Prostate gland (tissue), 2 donors: ENCODE measurements at regions not wholly inside any gene's neighbourhood (a gene's known extent, or its start where the extent isn't known, plus 50 kb on each side); places are given as distances from the start of the nearest gene placed in this dataset.
A peak's percentile ranks its signal among the peaks of the same experiment; 100 is the strongest.

Experiments
- DNase-seq: peaks from one replicate; pipeline ENCODE4 v3.0.0-alpha.2; 2019; ENCODE audit warnings: low spot score
- H3K27ac ChIP-seq, 2 donors: fragments of 200-600 bp; sonication (generic); 2 replicates each; pipeline ENCODE4 v1.5.1; 2017 to 2019
- H3K27me3 ChIP-seq: fragments of 200-600 bp; sonication (generic); replicated peaks from 2 replicates; pipeline ENCODE4 v1.5.1; 2019; ENCODE audit not compliant: insufficient read depth
- H3K36me3 ChIP-seq, 2 donors: fragments of 200-600 bp; sonication (generic); 1 replicate in 1 of 2; 2 replicates in 1 of 2; pipeline versions ENCODE4 v1.5.1 to v1.8.1; 2017 to 2019
- H3K4me1 ChIP-seq: fragments of 200-600 bp; sonication (generic); replicated peaks from 2 replicates; pipeline ENCODE4 v1.5.1; 2019
- H3K4me3 ChIP-seq, 2 donors: fragments of 200-600 bp; sonication (generic); 2 replicates each; pipeline ENCODE4 v1.5.1; 2017 to 2019
- H3K9me3 ChIP-seq: fragments of 200-600 bp; sonication (generic); 2 replicates; pipeline ENCODE4 v1.5.1; 2017
- POLR2A ChIP-seq: fragments of 450-650 bp; IDR thresholded peaks from one replicate; pipeline ENCODE4 v1.6.1; 2016; ENCODE audit warnings: antibody characterized with exemption, mild to moderate bottlenecking
- POLR2AphosphoS5 ChIP-seq: sonication (generic); formaldehyde crosslinking; IDR thresholded peaks from one replicate; pipeline ENCODE4 v1.6.1; 2017; ENCODE audit warnings: antibody characterized with exemption
- WGBS: methylation state at CpG from one replicate; pipeline ENCODE4 v1.1.5; 2018; 5-methylcytosine and 5-hydroxymethylcytosine counted together
- intact Hi-C: fragments of 100-400 bp; cut with DNase I; formaldehyde crosslinking; loops from one replicate; pipeline ENCODE4 v1.14.2; 2022
- TF ChIP-seq, protein P1 (sequence below), 4 experiments: fragments of 200-600 bp in 2 of 4; fragments of 450-650 bp in 2 of 4; sonication (generic) in 2 of 4; IDR thresholded peaks; 1 replicate in 3 of 4; 2 replicates in 1 of 4; pipeline ENCODE4 v1.5.1; 2016 to 2019; ENCODE audit warnings: antibody characterized with exemption in 4 of 4, mild to moderate bottlenecking in 2 of 4, moderate library complexity in 2 of 4

DNA sequence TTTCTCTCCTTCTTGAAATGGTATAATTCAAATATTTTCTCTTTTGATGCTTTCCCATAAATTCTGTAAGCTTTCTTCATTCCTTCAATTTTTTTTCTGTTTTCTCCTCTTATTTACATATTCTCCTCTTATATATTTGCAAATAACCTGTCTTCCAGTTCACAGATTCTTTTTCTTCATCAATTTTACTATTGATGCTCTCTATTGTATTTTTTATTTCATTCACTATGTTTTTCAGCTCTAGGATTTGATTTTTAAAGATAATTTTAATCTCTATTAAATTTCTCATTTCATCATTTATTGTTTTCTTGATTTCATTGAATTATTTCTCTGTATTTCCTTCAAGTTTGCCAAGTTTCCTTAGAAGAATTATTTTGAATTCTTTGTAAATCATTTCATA, 54.0 kb upstream of the PRPS1L1 start:
- no peak for TF ChIP-seq POLR2AphosphoS5
- TF ChIP-seq POLR2A = no peak
- TF ChIP-seq, protein P1, sequence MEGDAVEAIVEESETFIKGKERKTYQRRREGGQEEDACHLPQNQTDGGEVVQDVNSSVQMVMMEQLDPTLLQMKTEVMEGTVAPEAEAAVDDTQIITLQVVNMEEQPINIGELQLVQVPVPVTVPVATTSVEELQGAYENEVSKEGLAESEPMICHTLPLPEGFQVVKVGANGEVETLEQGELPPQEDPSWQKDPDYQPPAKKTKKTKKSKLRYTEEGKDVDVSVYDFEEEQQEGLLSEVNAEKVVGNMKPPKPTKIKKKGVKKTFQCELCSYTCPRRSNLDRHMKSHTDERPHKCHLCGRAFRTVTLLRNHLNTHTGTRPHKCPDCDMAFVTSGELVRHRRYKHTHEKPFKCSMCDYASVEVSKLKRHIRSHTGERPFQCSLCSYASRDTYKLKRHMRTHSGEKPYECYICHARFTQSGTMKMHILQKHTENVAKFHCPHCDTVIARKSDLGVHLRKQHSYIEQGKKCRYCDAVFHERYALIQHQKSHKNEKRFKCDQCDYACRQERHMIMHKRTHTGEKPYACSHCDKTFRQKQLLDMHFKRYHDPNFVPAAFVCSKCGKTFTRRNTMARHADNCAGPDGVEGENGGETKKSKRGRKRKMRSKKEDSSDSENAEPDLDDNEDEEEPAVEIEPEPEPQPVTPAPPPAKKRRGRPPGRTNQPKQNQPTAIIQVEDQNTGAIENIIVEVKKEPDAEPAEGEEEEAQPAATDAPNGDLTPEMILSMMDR (IDR thresholded peaks at IDR 0.05) = no peak
- no peak for DNase-seq
- no peaks in the 10 kb centered on the region for H3K4me1 ChIP-seq
- H3K4me3 ChIP-seq = no peak overlapping the region
- no peaks in the 10 kb centered on the region for H3K9me3 ChIP-seq
- H3K36me3 ChIP-seq = no peaks in the 10 kb centered on the region
- no peak overlapping the region for H3K27ac ChIP-seq
- no peaks in the 10 kb centered on the region for H3K27me3 ChIP-seq
- intact Hi-C loops = no loop called here

DNA sequence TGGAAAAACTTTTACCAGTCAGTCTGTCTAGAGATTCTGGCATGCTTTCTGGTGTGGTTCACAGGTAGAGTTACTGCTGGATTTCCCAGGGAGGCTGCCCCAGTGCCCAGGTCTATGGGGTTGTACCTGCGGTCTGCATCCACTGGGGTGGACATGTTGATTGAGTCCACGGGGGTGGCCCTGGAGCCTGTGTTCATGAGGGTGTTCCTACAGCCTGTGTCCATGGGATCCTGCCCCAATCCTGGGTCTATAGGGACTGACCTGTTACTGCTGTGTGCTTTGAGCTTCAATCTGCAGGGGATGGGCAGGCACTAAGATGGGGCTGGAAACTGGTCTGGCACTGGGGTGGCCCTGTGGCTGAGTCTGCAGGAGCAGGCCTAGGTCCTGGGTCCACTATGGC, 54.5 kb upstream of the PRPS1L1 start:
- H3K27me3 ChIP-seq = no peaks in the 10 kb centered on the region
- DNase-seq = no peak
- no peaks in the 10 kb centered on the region for H3K9me3 ChIP-seq
- no peaks in the 10 kb centered on the region for H3K36me3 ChIP-seq
- H3K27ac ChIP-seq = no peak overlapping the region
- 100% methylated on average over 2 of the region's 2 CpGs for WGBS
- TF ChIP-seq POLR2AphosphoS5 (no peak), POLR2A (no peak)
- TF ChIP-seq, protein P1 (IDR thresholded peaks at IDR 0.05) = no peak
- H3K4me1 ChIP-seq = no peaks in the 10 kb centered on the region
- H3K4me3 ChIP-seq = no peak overlapping the region
- intact Hi-C loops = no loop called here

DNA sequence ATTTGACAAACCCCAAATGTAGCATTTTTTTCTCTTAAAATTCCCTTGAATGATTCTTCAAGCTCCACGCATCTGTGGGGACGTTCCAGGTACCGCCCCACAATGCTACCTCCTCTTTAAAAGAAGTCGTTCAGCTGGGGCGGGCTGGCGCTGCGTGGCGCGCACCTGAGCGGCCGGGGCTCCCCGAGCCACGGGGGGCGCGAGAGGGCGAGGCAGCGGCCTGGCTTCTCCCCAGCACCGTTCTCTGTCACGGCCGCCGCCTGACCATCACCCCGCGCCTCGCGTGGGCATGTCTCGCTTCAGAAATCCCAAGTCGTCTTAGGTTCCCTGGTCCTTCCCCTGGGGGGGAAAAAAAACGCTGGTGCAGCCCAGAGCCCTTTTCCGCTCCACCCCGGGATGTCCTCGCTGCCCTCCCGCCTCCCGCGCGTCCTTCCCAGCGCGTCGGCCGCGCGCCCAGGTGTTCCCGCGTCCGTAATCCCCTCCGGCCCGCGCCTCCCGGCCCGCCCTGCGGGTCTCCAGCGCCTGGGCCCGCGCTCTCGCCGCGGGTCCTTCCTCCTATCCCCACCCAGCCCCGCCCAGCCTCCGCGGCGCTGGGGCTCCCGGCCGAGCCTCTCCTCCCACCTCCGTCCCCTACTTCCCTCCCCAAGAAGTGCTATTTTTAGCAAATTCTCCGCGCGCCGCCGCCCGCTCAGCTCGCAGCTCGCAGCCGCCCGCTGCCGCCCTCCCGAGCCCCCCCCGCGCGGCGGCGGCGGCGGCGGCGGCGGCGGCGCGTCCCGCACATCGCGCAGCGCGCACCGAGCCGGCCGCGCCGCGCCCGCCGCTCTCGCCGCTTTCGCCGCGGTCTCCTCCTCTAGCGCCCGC, 58.7 kb upstream of the PRPS1L1 start:
- Histone ChIP-seq H3K27me3 (no peaks in the 10 kb centered on the region), H3K4me3 (peak overlapping the region; percentile 54 to 57), H3K36me3 (no peaks in the 10 kb centered on the region), H3K9me3 (no peaks in the 10 kb centered on the region), H3K4me1 (no peaks in the 10 kb centered on the region), H3K27ac (peak overlapping the region; percentile 47 to 64)
- TF ChIP-seq POLR2A = no peak
- TF ChIP-seq, protein P1 (IDR thresholded peaks at IDR 0.05) = peak in 1 of 4 experiments; percentile 13
- under 1% methylated on average over 83 of the region's 108 CpGs for WGBS
- intact Hi-C loops = no loop called here
- no peak for DNase-seq

DNA sequence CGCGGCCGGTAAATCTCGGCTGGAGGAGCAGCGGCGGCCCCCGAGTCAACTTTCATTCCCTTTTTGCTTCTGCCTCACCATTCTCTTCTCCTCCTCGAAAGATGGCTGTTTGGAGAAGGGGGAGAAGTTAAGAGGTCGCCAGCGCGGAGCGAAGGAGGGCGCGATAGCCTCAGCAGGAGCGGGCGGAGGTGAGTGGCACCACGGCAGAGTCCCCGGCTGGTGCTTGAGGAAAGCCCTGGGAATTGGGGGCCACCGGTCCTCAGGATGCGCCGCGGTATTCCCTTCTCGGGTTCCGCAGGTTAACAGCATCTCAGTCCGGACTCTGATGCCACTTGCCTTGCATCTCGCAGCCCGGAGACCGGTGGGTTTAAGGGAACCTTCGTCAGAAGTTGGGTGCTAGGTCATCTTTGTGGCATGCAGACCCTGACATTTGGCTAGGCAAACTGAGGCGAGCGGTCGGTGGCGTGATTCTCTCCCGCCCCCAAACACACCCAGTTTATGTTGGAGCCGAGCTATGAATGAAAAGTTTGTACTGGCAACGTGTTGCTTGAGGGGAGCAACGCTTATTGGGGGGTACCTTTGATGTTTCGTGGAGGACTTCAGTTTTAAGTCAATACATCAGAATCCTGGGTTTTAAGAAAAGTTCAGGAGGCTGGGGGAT, 59.5 kb upstream of the PRPS1L1 start:
- DNase-seq = no peak
- H3K9me3 ChIP-seq = no peaks in the 10 kb centered on the region
- TF ChIP-seq POLR2A = no peak
- no peak for TF ChIP-seq POLR2AphosphoS5
- WGBS = 4% methylated on average over 34 of the region's 38 CpGs
- H3K36me3 ChIP-seq = no peaks in the 10 kb centered on the region
- H3K4me1 ChIP-seq = no peaks in the 10 kb centered on the region
- peak overlapping the region; percentile 54 to 57 for H3K4me3 ChIP-seq
- H3K27ac ChIP-seq = peak overlapping the region; percentile 47 to 56
- intact Hi-C loops = no loop called here
- no peaks in the 10 kb centered on the region for H3K27me3 ChIP-seq

DNA sequence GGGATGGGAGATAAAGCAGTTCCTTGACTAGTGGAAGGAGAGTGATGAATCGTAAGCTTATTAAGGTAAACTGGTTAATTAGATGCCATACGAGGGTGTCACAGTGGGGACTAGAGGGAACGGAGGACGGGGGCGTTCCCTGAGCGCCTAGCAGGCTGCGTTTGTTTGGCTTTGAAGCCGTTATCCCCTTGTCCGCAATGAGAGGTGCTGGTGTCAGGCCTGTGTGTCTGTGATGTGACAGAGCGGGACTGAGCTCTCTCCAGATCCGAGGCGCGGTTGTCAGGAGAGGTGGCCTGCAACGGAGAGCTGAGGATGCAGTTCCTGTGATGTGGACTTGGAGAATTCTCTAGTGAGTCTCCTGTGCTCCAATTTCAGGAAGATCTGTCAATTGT, 60.0 kb upstream of the PRPS1L1 start:
- TF ChIP-seq, protein P1 (IDR thresholded peaks at IDR 0.05) = no peak
- TF ChIP-seq POLR2A = no peak
- TF ChIP-seq POLR2AphosphoS5 = no peak
- Histone ChIP-seq H3K9me3 (no peaks in the 10 kb centered on the region), H3K27ac (peak overlapping the region; percentile 47 to 56), H3K36me3 (no peaks in the 10 kb centered on the region), H3K4me3 (peak overlapping the region; percentile 54 to 57), H3K4me1 (no peaks in the 10 kb centered on the region), H3K27me3 (no peaks in the 10 kb centered on the region)
- intact Hi-C loops = no loop called here
- 32% methylated on average over 14 of the region's 14 CpGs for WGBS
- no peak for DNase-seq
